GM13976 (cell line): ENCODE measurements at regions not wholly inside any gene's neighbourhood (a gene's known extent, or its start where the extent isn't known, plus 50 kb on each side); places are given as distances from the start of the nearest gene placed in this dataset.

Source experiments
- DNase-seq: peaks from one replicate; pipeline ENCODE4 v3.0.0; 2012; ENCODE audit warnings: low spot score
- CTCF ChIP-seq: IDR thresholded peaks from 2 replicates; pipeline ENCODE4 v1.5.1; 2012; ENCODE audit warnings: borderline replicate concordance, mild to moderate bottlenecking; ENCODE audit not compliant: insufficient read depth; ENCODE audit errors: extremely low read depth, missing control alignments, control extremely low read depth
- in situ Hi-C: fragments of 300-500 bp; cut with MboI; formaldehyde crosslinking; loops from one replicate; pipeline ENCODE4 v1.12.0; 2022; ENCODE audit warnings: low sequenced_read_pairs, mixed read lengths, inconsistent platforms; ENCODE audit not compliant: unreplicated experiment

- DNase-seq = no peak
- TF ChIP-seq CTCF = no peak
- in situ Hi-C loops = no loop called here
Measured at GRCh38 chr14:65304239-65304638, 108.3 kb upstream of the FUT8 start.

GRCh38 chr14:65304963-65305362 is 107.6 kb upstream of the FUT8 start:
- no peak for TF ChIP-seq CTCF
- no peak for DNase-seq
- in situ Hi-C loops = no loop called here

DNA sequence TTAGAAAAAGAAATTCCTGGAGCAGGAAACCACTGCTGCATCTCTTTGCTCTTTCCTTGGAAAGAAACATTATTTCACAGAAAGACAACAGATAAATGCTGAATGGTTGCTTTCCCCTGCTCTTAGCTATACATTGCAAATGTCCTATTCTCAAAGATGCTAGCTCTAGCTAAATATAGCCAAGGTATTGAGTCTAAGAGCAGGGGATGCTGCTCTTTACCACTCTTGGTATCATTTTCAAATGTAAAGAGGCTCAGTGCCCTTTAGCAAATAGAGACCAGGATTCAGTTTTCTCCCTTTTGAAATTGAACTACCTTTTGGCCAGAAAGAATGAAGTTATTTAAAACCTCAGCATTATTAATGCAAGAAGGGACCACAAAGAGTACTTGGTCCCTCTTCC is 104.0 kb upstream of the FUT8 start:
- in situ Hi-C loops = no loop called here
- DNase-seq = no peak
- no peak for TF ChIP-seq CTCF

- in situ Hi-C loops = no loop called here
- no peak for TF ChIP-seq CTCF
- DNase-seq = no peak
Measured at GRCh38 chr14:65310568-65310967, 102.0 kb upstream of the FUT8 start.

GRCh38 chr14:65312859-65313258 is 99.7 kb upstream of the FUT8 start:
- in situ Hi-C loops = no loop called here
- no peak for TF ChIP-seq CTCF
- no peak for DNase-seq

DNA sequence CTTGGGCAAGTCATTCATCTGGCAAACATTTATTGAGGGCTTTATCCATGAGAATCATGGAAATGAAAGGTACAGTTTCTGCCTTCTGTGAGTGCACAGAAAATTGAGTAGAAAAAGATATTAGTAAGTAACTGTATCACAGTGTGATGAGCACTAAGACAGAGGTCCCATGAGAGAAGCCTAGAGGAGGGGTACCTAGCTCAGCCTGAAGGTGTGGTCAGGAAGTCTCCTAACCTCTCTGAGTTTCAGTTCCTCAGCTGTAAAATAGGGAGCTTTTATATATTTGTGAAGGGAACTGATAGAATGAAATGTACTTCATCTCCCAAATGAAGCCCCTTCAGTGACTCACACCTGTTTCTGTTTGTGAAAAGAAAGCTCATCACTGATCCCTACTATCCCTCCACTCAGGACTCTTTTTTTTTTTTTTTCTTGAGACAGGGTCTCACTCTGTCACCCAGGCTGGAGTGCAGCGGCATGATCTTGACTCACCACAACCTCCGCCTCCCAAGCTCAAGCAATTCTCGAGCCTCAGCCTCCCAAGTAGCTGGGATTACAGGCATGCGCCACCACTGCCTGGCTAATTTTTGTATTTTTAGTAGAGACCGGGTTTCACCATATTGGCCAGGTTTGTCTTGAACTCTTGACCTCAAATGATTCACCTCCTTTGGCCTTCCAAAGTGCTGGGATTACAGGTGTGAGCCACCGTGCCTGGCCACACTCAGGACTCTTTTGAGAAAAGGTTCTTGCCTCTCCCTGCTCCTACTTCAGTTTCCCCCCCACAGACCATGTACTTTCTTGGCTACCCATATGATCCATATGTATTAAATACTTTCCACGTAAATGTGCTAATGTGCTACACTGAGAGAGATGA is 93.7 kb upstream of the FUT8 start:
- no peak for DNase-seq
- in situ Hi-C loops = no loop called here
- TF ChIP-seq CTCF = no peak
